Sigmoid colon (tissue), 6 donors: ENCODE measurements at regions not wholly inside any gene's neighbourhood (a gene's known extent, or its start where the extent isn't known, plus 50 kb on each side); places are given as distances from the start of the nearest gene placed in this dataset.

Experiments used
- DNase-seq: peaks from one replicate; pipeline ENCODE4 v3.0.0-alpha.2; 2019
- H3K27ac ChIP-seq, 4 donors: fragments of 200-600 bp; sonication (generic); one replicate each; pipeline ENCODE4 v1.5.1; 2016 to 2019; ENCODE audit warnings: mild to moderate bottlenecking in 1 of 4
- H3K27me3 ChIP-seq, 3 donors: fragments of 200-600 bp; sonication (generic); one replicate each; pipeline ENCODE4 v1.5.1; 2019; ENCODE audit warnings: mild to moderate bottlenecking in 1 of 3
- H3K36me3 ChIP-seq, 4 donors: fragments of 200-600 bp; sonication (generic); one replicate each; pipeline ENCODE4 v1.5.1; 2016 to 2019
- H3K4me1 ChIP-seq, 4 donors: fragments of 200-600 bp; sonication (generic); one replicate each; pipeline ENCODE4 v1.5.1; 2017 to 2019
- H3K4me3 ChIP-seq, 4 donors: fragments of 200-600 bp; sonication (generic); one replicate each; pipeline ENCODE4 v1.5.1; 2017 to 2019; ENCODE audit warnings: mild to moderate bottlenecking in 2 of 4, moderate library complexity in 1 of 4
- H3K9me3 ChIP-seq, 4 donors: fragments of 200-600 bp in 3 of 4; sonication (generic) in 3 of 4; one replicate each; pipeline versions ENCODE4 v1.5.1 to v1.6.1; 2013 to 2019
- EP300 ChIP-seq, 4 donors: sonication (generic); formaldehyde crosslinking; IDR thresholded peaks; one replicate each; pipeline ENCODE4 v1.6.1; 2017; ENCODE audit warnings: antibody characterized with exemption in 4 of 4
- POLR2A ChIP-seq, 2 donors: fragments of 450-650 bp; IDR thresholded peaks; one replicate each; pipeline ENCODE4 v1.6.1; 2016; ENCODE audit warnings: antibody characterized with exemption in 2 of 2, mild to moderate bottlenecking in 2 of 2, moderate library complexity in 2 of 2
- POLR2AphosphoS5 ChIP-seq, 4 donors: sonication (generic); formaldehyde crosslinking; IDR thresholded peaks; one replicate each; pipeline ENCODE4 v1.6.1; 2017; ENCODE audit warnings: antibody characterized with exemption in 4 of 4
- WGBS, 2 donors: extraction: QIAGEN DNeasy Blood & Tissue Kit; methylation state at CpG; one replicate each; pipeline ENCODE4 v1.1.7; 2013; 5-methylcytosine and 5-hydroxymethylcytosine counted together
- intact Hi-C: fragments of 100-400 bp; cut with DNase I; formaldehyde crosslinking; loops from one replicate; pipeline ENCODE4 v1.15.1; 2023
- TF ChIP-seq, protein P1 (sequence below), 4 experiments: fragments of 450-650 bp in 3 of 4; fragments of 200-600 bp in 1 of 4; IDR thresholded peaks; one replicate each; pipeline ENCODE4 v1.5.1; 2016 to 2019; ENCODE audit warnings: antibody characterized with exemption in 4 of 4, mild to moderate bottlenecking in 3 of 4, moderate library complexity in 2 of 4
- donor health status: healthy with polysubstance abuse.
- donor health status: healthy.

DNA sequence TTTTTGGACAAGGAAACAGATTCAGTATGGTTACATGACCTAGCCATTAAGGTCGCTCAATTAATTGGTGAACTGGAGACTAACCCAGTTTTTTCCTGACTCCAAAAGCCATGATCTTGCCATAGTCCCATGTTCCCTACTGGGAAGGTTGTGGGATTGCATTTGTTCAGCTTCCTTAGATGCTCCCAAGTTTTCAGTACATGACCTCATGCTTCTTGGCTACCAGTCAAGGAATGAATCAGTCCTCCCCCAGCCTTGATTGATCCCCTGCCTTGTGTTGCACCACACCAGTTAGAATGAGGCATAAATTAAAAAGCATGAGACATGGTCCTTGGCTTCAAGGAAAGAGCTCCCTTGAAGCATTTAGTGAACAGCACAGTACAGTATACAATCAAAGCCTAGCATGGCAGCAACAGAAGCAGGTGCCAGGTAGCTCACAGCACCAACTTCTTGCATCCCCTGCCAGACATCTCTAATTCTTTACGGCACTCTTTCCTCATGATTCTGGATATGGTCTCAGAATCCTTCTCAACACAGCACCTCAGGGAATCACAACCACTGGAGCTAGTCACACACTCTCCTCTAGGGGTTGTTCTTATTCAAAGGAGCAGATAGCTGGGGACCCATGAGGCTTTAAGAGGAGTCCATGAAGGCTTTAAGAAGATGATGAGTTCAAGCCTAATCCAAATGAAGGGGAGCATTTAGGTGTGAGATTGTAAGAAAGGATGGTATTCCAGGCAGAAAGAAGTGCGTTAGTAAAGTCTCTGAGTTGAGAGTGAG lies 295.5 kb upstream of the CLINT1 start:
- Histone ChIP-seq H3K4me3 (no peak overlapping the region), H3K36me3 (no peaks in the 10 kb centered on the region), H3K9me3 (no peaks in the 10 kb centered on the region), H3K4me1 (no peaks in the 10 kb centered on the region), H3K27me3 (no peaks in the 10 kb centered on the region), H3K27ac (no peak overlapping the region)
- DNase-seq = peak; percentile 80
- WGBS, 2 donors = 89 to 92% methylated on average over 3 of the region's 3 CpGs
- intact Hi-C loops = no loop called here
- peak; percentile 45 to 72 (median 57) for TF ChIP-seq POLR2AphosphoS5 (IDR thresholded peaks at IDR 0.05)
- TF ChIP-seq, protein P1, sequence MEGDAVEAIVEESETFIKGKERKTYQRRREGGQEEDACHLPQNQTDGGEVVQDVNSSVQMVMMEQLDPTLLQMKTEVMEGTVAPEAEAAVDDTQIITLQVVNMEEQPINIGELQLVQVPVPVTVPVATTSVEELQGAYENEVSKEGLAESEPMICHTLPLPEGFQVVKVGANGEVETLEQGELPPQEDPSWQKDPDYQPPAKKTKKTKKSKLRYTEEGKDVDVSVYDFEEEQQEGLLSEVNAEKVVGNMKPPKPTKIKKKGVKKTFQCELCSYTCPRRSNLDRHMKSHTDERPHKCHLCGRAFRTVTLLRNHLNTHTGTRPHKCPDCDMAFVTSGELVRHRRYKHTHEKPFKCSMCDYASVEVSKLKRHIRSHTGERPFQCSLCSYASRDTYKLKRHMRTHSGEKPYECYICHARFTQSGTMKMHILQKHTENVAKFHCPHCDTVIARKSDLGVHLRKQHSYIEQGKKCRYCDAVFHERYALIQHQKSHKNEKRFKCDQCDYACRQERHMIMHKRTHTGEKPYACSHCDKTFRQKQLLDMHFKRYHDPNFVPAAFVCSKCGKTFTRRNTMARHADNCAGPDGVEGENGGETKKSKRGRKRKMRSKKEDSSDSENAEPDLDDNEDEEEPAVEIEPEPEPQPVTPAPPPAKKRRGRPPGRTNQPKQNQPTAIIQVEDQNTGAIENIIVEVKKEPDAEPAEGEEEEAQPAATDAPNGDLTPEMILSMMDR (IDR thresholded peaks at IDR 0.05) = no peak

DNA sequence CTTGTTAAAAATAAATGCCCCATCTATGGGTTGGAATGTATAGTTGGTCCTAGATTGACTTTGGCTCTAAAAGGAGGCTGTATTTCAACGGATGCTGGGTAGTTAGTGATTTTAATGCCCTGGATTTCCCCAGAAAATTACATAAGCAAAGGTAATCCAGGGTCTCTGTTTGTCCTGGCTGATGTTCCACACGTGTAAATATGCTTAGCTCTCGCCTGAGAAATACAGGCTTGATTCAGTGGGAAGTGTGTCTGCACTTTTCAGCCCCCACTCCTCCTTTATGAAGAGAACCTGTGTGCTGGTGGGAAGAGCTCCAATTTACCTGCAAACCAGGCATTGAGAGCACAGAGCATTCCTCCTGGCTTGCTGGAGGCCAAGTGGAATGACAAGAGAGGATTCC lies 294.6 kb upstream of the CLINT1 start:
- WGBS, 2 donors = 22 to 49% methylated on average over 3 of the region's 3 CpGs
- H3K9me3 ChIP-seq = no peaks in the 10 kb centered on the region
- TF ChIP-seq POLR2A (IDR thresholded peaks at IDR 0.05) = no peak
- TF ChIP-seq POLR2AphosphoS5 (IDR thresholded peaks at IDR 0.05) = no peak
- TF ChIP-seq, protein P1 (IDR thresholded peaks at IDR 0.05) = no peak
- no peak for TF ChIP-seq EP300 (IDR thresholded peaks at IDR 0.05)
- no peak for DNase-seq
- H3K4me1 ChIP-seq = no peaks in the 10 kb centered on the region
- intact Hi-C loops = no loop called here
- no peak overlapping the region for H3K27ac ChIP-seq
- H3K4me3 ChIP-seq = no peak overlapping the region
- H3K36me3 ChIP-seq = no peaks in the 10 kb centered on the region
- no peaks in the 10 kb centered on the region for H3K27me3 ChIP-seq

DNA sequence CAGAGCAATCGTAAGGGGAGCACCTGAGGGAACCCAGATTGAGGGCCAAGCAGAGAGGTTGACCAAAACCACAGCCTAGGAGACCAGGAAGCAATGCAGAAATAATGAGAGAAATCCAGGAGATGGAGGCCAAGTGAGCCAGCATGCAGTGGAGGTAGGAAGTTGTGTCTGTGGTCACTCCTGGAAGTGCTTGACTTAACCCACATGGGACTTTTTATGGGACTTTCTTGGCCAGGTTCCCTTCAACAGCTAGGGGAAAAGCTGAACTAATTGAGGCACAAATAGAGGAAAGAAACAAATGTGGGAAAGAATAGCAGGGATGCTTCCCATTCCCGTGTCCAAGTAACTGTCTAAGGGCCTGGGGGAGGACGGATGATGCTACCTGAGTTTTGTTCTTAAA lies 293.2 kb upstream of the CLINT1 start:
- no peak for DNase-seq
- intact Hi-C loops = no loop called here

DNA sequence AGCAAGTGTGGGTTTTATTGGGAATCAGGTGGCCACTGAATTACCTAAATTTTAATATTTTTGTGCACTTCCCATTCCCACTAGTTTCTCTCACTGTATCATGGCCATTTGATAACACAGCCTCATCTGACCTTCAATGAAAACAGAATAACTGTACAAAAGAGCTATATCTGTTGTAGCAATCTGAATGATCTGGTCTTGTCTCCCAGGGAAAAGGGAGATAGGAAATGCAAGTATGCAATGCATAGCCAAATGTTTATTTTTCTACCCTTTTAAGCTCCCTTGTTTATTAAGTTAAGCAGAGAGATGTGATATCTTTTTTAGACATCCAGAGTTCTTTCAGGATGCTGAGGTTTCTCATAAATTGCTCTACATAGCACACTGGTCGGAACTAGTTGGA lies 288.3 kb upstream of the CLINT1 start:
- 70 to 74% methylated on average over 1 of the region's 1 CpG for WGBS, 2 donors
- Histone ChIP-seq H3K4me3 (no peak overlapping the region), H3K9me3 (no peaks in the 10 kb centered on the region), H3K4me1 (no peaks in the 10 kb centered on the region), H3K27ac (no peak overlapping the region), H3K36me3 (no peaks in the 10 kb centered on the region), H3K27me3 (no peaks in the 10 kb centered on the region)
- TF ChIP-seq POLR2A (IDR thresholded peaks at IDR 0.05) (no peak), EP300 (IDR thresholded peaks at IDR 0.05) (no peak), POLR2AphosphoS5 (IDR thresholded peaks at IDR 0.05) (no peak)
- TF ChIP-seq, protein P1 (IDR thresholded peaks at IDR 0.05) = no peak
- DNase-seq = no peak
- intact Hi-C loops = no loop called here

More for the DNA sequence above, 293.2 kb upstream of the CLINT1 start:
- no peaks in the 10 kb centered on the region for H3K27me3 ChIP-seq
- H3K36me3 ChIP-seq = no peaks in the 10 kb centered on the region
- H3K4me1 ChIP-seq = no peaks in the 10 kb centered on the region
- no peak overlapping the region for H3K27ac ChIP-seq
- no peaks in the 10 kb centered on the region for H3K9me3 ChIP-seq
- TF ChIP-seq EP300 (IDR thresholded peaks at IDR 0.05) = no peak
- no peak for TF ChIP-seq POLR2A (IDR thresholded peaks at IDR 0.05)
- no peak for TF ChIP-seq POLR2AphosphoS5 (IDR thresholded peaks at IDR 0.05)
- TF ChIP-seq, protein P1 (IDR thresholded peaks at IDR 0.05) = no peak
- 88 to 94% methylated on average over 3 of the region's 3 CpGs for WGBS, 2 donors
- H3K4me3 ChIP-seq = no peak overlapping the region

DNA sequence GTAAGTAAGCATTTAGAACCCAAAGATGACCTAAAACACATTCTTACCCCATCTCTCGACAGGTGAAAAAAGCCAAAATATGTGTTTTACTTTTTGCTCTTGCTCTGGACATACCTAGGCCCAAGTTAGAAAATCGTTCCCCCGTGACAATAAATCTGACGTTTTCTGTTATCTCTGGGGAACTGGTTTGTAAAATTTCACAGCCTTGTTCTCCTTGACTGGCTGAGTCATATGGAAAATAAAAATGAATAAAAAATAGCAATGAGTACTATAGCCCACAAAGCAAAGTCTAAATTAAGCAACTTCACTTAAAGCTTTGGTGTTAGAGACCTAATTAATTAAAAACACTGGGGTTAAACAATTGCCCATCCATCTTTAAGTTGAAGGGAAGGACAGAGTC lies 286.9 kb upstream of the CLINT1 start:
- DNase-seq = no peak
- no peaks in the 10 kb centered on the region for H3K27me3 ChIP-seq
- H3K4me1 ChIP-seq = no peaks in the 10 kb centered on the region
- no peak overlapping the region for H3K27ac ChIP-seq
- no peak for TF ChIP-seq POLR2A (IDR thresholded peaks at IDR 0.05)
- no peak for TF ChIP-seq EP300 (IDR thresholded peaks at IDR 0.05)
- TF ChIP-seq POLR2AphosphoS5 (IDR thresholded peaks at IDR 0.05) = no peak
- TF ChIP-seq, protein P1 (IDR thresholded peaks at IDR 0.05) = no peak
- intact Hi-C loops = no loop called here
- 75 to 82% methylated on average over 4 of the region's 4 CpGs for WGBS, 2 donors
- H3K36me3 ChIP-seq = no peaks in the 10 kb centered on the region
- no peak overlapping the region for H3K4me3 ChIP-seq
- H3K9me3 ChIP-seq = no peaks in the 10 kb centered on the region
